ENCODE measurements at regions not wholly inside any gene's neighbourhood (a gene's known extent, or its start where the extent isn't known, plus 50 kb on each side); places are given as distances from the start of the nearest gene placed in this dataset.

- TF ChIP-seq CTCF (IDR thresholded peaks at IDR 0.05), result no peak
- Mint-ChIP-seq H3K4me3 (ENCODE audit: unreplicated experiment) (no peak overlapping the region), H3K4me1 (ENCODE audit: unreplicated experiment) (no peaks in the 10 kb centered on the region), H3K36me3 (ENCODE audit: unreplicated experiment) (no peaks in the 10 kb centered on the region), H3K27me3 (ENCODE audit: unreplicated experiment) (no peaks in the 10 kb centered on the region), H3K27ac (ENCODE audit: unreplicated experiment) (no peak overlapping the region), H3K9me3 (ENCODE audit: unreplicated experiment) (no peaks in the 10 kb centered on the region)
- no peak for DNase-seq (ENCODE audit: extremely low spot score, unreplicated experiment)
These were observed 414.5 kb upstream of the GYPC start for GRCh38 chr2:126241411-126241810.

- Mint-ChIP-seq H3K4me1 (ENCODE audit: unreplicated experiment) (no peaks in the 10 kb centered on the region), H3K36me3 (ENCODE audit: unreplicated experiment) (no peaks in the 10 kb centered on the region), H3K27me3 (ENCODE audit: unreplicated experiment) (no peaks in the 10 kb centered on the region), H3K9me3 (ENCODE audit: unreplicated experiment) (no peaks in the 10 kb centered on the region), H3K4me3 (ENCODE audit: unreplicated experiment) (no peak overlapping the region), H3K27ac (ENCODE audit: unreplicated experiment) (no peak overlapping the region)
- DNase-seq (ENCODE audit: extremely low spot score, unreplicated experiment), result no peak
- peak; percentile 47 for TF ChIP-seq CTCF (IDR thresholded peaks at IDR 0.05)
These were observed 411.0 kb upstream of the GYPC start for GRCh38 chr2:126244937-126245336.

GRCh38 chr2:126253669-126254068 lies 402.3 kb upstream of the GYPC start:
- no peak for TF ChIP-seq CTCF (IDR thresholded peaks at IDR 0.05)
- no peak overlapping the region for H3K27ac Mint-ChIP-seq (ENCODE audit: unreplicated experiment)
- no peaks in the 10 kb centered on the region for H3K9me3 Mint-ChIP-seq (ENCODE audit: unreplicated experiment)
- no peaks in the 10 kb centered on the region for H3K36me3 Mint-ChIP-seq (ENCODE audit: unreplicated experiment)
- no peaks in the 10 kb centered on the region for H3K4me1 Mint-ChIP-seq (ENCODE audit: unreplicated experiment)
- DNase-seq (ENCODE audit: extremely low spot score, unreplicated experiment), result no peak
- H3K4me3 Mint-ChIP-seq (ENCODE audit: unreplicated experiment), result no peak overlapping the region
- H3K27me3 Mint-ChIP-seq (ENCODE audit: unreplicated experiment), result no peaks in the 10 kb centered on the region

GRCh38 chr2:126264625-126265024 lies 391.3 kb upstream of the GYPC start:
- Mint-ChIP-seq H3K9me3 (ENCODE audit: unreplicated experiment) (no peaks in the 10 kb centered on the region), H3K4me3 (ENCODE audit: unreplicated experiment) (no peak overlapping the region), H3K4me1 (ENCODE audit: unreplicated experiment) (no peaks in the 10 kb centered on the region), H3K27me3 (ENCODE audit: unreplicated experiment) (peaks cover 2% of the 10 kb centered on the region), H3K27ac (ENCODE audit: unreplicated experiment) (no peak overlapping the region), H3K36me3 (ENCODE audit: unreplicated experiment) (no peaks in the 10 kb centered on the region)
- TF ChIP-seq CTCF (IDR thresholded peaks at IDR 0.05), result no peak
- no peak for DNase-seq (ENCODE audit: extremely low spot score, unreplicated experiment)

- Mint-ChIP-seq H3K9me3 (ENCODE audit: unreplicated experiment) (no peaks in the 10 kb centered on the region), H3K27me3 (ENCODE audit: unreplicated experiment) (no peaks in the 10 kb centered on the region), H3K4me1 (ENCODE audit: unreplicated experiment) (no peaks in the 10 kb centered on the region), H3K4me3 (ENCODE audit: unreplicated experiment) (no peak overlapping the region), H3K27ac (ENCODE audit: unreplicated experiment) (no peak overlapping the region), H3K36me3 (ENCODE audit: unreplicated experiment) (no peaks in the 10 kb centered on the region)
- DNase-seq (ENCODE audit: extremely low spot score, unreplicated experiment), result no peak
- TF ChIP-seq CTCF (IDR thresholded peaks at IDR 0.05), result no peak
These were observed 386.0 kb upstream of the GYPC start for GRCh38 chr2:126269911-126270310.

All from osteocyte (in vitro differentiated cells).